SK-N-SH treated with all-trans-retinoic acid at 6 μM for 48 hours (cell line): ENCODE measurements at regions not wholly inside any gene's neighbourhood (a gene's known extent, or its start where the extent isn't known, plus 50 kb on each side); places are given as distances from the start of the nearest gene placed in this dataset.

ENCODE experiments used
- ATAC-seq: fragments of 200-7000 bp; cut with Tn5 transposase; 3 replicates; pipeline ENCODE4 v1.9.1; 2020; ENCODE audit warnings: mild to moderate bottlenecking, moderate library complexity
- ARNTL ChIP-seq: fragments of 450-650 bp; formaldehyde crosslinking; IDR thresholded peaks from 2 replicates; pipeline ENCODE4 v1.5.0; 2020; ENCODE audit warnings: low read depth, mild to moderate bottlenecking, moderate library complexity, borderline replicate concordance
- BACH2 ChIP-seq: fragments of 250-450 bp; sonication (Bioruptor Pico); IDR thresholded peaks from 2 replicates; pipeline ENCODE4 v1.9.0; 2021; ENCODE audit warnings: mild to moderate bottlenecking, borderline replicate concordance
- CREB5 ChIP-seq: fragments of 250-450 bp; sonication (Bioruptor Pico); IDR thresholded peaks from 2 replicates; pipeline ENCODE4 v1.5.1; 2020; ENCODE audit warnings: low read depth, mild to moderate bottlenecking, moderate library complexity
- CSDC2 ChIP-seq: fragments of 250-450 bp; sonication (Bioruptor Pico); IDR thresholded peaks from 2 replicates; pipeline ENCODE4 v1.5.0; 2020; ENCODE audit warnings: mild to moderate bottlenecking, moderate library complexity
- GLIS3 ChIP-seq: fragments of 250-450 bp; sonication (Bioruptor Pico); IDR thresholded peaks from 2 replicates; pipeline ENCODE4 v1.5.0; 2020; ENCODE audit warnings: mild to moderate bottlenecking, moderate library complexity
- OSR1 ChIP-seq: fragments of 250-450 bp; sonication (Bioruptor Pico); IDR thresholded peaks from 2 replicates; pipeline ENCODE4 v1.8.0; 2022; ENCODE audit warnings: moderate library complexity, mild to moderate bottlenecking, inconsistent platforms
- POU6F1 ChIP-seq: fragments of 250-450 bp; sonication (Bioruptor Pico); IDR thresholded peaks from 2 replicates; pipeline ENCODE4 v1.8.0; 2021; ENCODE audit warnings: low read depth, mild to moderate bottlenecking, moderate library complexity, borderline replicate concordance
- PPARA ChIP-seq: fragments of 250-450 bp; sonication (Bioruptor Pico); IDR thresholded peaks from 2 replicates; pipeline ENCODE4 v1.5.0; 2020; ENCODE audit warnings: mild to moderate bottlenecking, borderline replicate concordance
- RARB ChIP-seq: fragments of 250-450 bp; sonication (Bioruptor Pico); IDR thresholded peaks from 2 replicates; pipeline ENCODE4 v1.8.0; 2021; ENCODE audit warnings: mild to moderate bottlenecking, moderate library complexity
- SNAI2 ChIP-seq: fragments of 250-450 bp; sonication (Bioruptor Pico); IDR thresholded peaks from 2 replicates; pipeline ENCODE4 v1.5.0; 2020; ENCODE audit warnings: mild to moderate bottlenecking, moderate library complexity
- TCF4 ChIP-seq: fragments of 250-450 bp; sonication (Bioruptor Pico); IDR thresholded peaks from 2 replicates; pipeline ENCODE4 v1.8.0; 2021; ENCODE audit warnings: mild to moderate bottlenecking, moderate library complexity, borderline replicate concordance
- TOX ChIP-seq: fragments of 250-450 bp; sonication (Bioruptor Pico); IDR thresholded peaks from 2 replicates; pipeline ENCODE4 v1.8.0; 2021; ENCODE audit warnings: mild to moderate bottlenecking, moderate library complexity, borderline replicate concordance
- ZC3H10 ChIP-seq: fragments of 250-450 bp; sonication (Bioruptor Pico); IDR thresholded peaks from 2 replicates; pipeline ENCODE4 v1.5.1; 2021; ENCODE audit warnings: mild to moderate bottlenecking, moderate library complexity
- ZFP3 ChIP-seq: fragments of 250-450 bp; sonication (Bioruptor Pico); IDR thresholded peaks from 2 replicates; pipeline ENCODE4 v1.5.0; 2020; ENCODE audit warnings: mild to moderate bottlenecking, moderate library complexity
- ZNF565 ChIP-seq: fragments of 450-650 bp; formaldehyde crosslinking; conservative IDR thresholded peaks from 2 replicates; pipeline ENCODE4 v1.5.0; 2020; ENCODE audit warnings: low read depth, mild to moderate bottlenecking, moderate library complexity
- ZNF70 ChIP-seq: fragments of 450-650 bp; formaldehyde crosslinking; IDR thresholded peaks from 2 replicates; pipeline ENCODE4 v1.5.0; 2020; ENCODE audit warnings: mild to moderate bottlenecking, moderate library complexity
- ZNF8 ChIP-seq: fragments of 450-650 bp; formaldehyde crosslinking; IDR thresholded peaks from 2 replicates; pipeline ENCODE4 v1.5.0; 2020; ENCODE audit warnings: mild to moderate bottlenecking, moderate library complexity
- TF ChIP-seq, protein P1 (sequence below): fragments of 250-450 bp; sonication (Bioruptor Pico); IDR thresholded peaks from 2 replicates; pipeline ENCODE4 v1.8.0; 2020; ENCODE audit warnings: mild to moderate bottlenecking, moderate library complexity, borderline replicate concordance
- TF ChIP-seq, protein P2 (sequence below): fragments of 250-450 bp; sonication (Bioruptor Pico); IDR thresholded peaks from 2 replicates; pipeline ENCODE4 v1.5.0; 2020; ENCODE audit warnings: mild to moderate bottlenecking, moderate library complexity
- TF ChIP-seq, protein P3 (sequence below): fragments of 250-450 bp; sonication (Bioruptor Pico); IDR thresholded peaks from 2 replicates; pipeline ENCODE4 v1.5.1; 2021; ENCODE audit warnings: mild to moderate bottlenecking, moderate library complexity

GRCh38 chr4:184528713-184529112, 54.4 kb upstream of the IRF2 start (continued):
- TF ChIP-seq RARB (CRISPR knock-in tag) (no peak), CSDC2 (CRISPR knock-in tag) (no peak), GLIS3 (CRISPR knock-in tag) (no peak)
- TF ChIP-seq, protein P1, sequence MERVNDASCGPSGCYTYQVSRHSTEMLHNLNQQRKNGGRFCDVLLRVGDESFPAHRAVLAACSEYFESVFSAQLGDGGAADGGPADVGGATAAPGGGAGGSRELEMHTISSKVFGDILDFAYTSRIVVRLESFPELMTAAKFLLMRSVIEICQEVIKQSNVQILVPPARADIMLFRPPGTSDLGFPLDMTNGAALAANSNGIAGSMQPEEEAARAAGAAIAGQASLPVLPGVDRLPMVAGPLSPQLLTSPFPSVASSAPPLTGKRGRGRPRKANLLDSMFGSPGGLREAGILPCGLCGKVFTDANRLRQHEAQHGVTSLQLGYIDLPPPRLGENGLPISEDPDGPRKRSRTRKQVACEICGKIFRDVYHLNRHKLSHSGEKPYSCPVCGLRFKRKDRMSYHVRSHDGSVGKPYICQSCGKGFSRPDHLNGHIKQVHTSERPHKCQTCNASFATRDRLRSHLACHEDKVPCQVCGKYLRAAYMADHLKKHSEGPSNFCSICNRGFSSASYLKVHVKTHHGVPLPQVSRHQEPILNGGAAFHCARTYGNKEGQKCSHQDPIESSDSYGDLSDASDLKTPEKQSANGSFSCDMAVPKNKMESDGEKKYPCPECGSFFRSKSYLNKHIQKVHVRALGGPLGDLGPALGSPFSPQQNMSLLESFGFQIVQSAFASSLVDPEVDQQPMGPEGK (CRISPR knock-in tag): no peak
- TF ChIP-seq, all 23 proteins: peak for 0

- no peak for TF ChIP-seq TOX (CRISPR knock-in tag)
- TF ChIP-seq, protein P1 (CRISPR knock-in tag): no peak
- no peak for TF ChIP-seq ZFP3 (CRISPR knock-in tag)
- no peak for TF ChIP-seq CSDC2 (CRISPR knock-in tag)
- TF ChIP-seq RARB (CRISPR knock-in tag): no peak
- TF ChIP-seq BACH2 (CRISPR knock-in tag): no peak
- TF ChIP-seq ZNF70: no peak
- no peak for TF ChIP-seq CREB5
- TF ChIP-seq SNAI2: no peak
- no peak for TF ChIP-seq OSR1 (CRISPR knock-in tag)
- no peak for TF ChIP-seq TCF4 (CRISPR knock-in tag)
- TF ChIP-seq ZNF565: no peak
- ATAC-seq: no peak
Observed at GRCh38 chr4:184528051-184528450, 53.7 kb upstream of the IRF2 start.

DNA sequence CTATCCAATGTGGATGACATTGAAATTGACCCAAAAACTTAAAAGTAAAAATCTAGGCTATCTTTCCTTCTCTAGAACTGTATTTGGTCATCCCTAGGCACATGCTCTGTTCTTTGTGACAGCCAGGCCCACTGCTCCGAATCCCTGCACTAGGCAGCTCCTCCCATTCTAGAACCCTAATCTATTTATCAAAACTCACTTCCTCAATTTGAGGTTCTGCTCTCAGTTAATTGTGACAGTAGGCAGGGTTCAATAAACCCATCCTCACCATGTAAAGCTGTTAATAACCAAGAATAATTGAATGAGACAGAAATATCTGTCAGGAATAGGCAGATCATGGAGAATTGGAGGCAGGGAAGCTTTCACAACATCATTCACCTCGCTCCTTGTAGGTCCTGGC, 51.9 kb upstream of the IRF2 start:
- TF ChIP-seq PPARA (CRISPR knock-in tag) (no peak), POU6F1 (CRISPR knock-in tag) (no peak), CSDC2 (CRISPR knock-in tag) (no peak), BACH2 (CRISPR knock-in tag) (no peak), ZFP3 (CRISPR knock-in tag) (no peak), ZNF70 (no peak), CREB5 (no peak), ZC3H10 (CRISPR knock-in tag) (no peak), GLIS3 (CRISPR knock-in tag) (no peak), ZNF8 (CRISPR knock-in tag) (no peak), RARB (CRISPR knock-in tag) (no peak), SNAI2 (no peak), ARNTL (no peak), OSR1 (CRISPR knock-in tag) (no peak)
- TF ChIP-seq, protein P2, sequence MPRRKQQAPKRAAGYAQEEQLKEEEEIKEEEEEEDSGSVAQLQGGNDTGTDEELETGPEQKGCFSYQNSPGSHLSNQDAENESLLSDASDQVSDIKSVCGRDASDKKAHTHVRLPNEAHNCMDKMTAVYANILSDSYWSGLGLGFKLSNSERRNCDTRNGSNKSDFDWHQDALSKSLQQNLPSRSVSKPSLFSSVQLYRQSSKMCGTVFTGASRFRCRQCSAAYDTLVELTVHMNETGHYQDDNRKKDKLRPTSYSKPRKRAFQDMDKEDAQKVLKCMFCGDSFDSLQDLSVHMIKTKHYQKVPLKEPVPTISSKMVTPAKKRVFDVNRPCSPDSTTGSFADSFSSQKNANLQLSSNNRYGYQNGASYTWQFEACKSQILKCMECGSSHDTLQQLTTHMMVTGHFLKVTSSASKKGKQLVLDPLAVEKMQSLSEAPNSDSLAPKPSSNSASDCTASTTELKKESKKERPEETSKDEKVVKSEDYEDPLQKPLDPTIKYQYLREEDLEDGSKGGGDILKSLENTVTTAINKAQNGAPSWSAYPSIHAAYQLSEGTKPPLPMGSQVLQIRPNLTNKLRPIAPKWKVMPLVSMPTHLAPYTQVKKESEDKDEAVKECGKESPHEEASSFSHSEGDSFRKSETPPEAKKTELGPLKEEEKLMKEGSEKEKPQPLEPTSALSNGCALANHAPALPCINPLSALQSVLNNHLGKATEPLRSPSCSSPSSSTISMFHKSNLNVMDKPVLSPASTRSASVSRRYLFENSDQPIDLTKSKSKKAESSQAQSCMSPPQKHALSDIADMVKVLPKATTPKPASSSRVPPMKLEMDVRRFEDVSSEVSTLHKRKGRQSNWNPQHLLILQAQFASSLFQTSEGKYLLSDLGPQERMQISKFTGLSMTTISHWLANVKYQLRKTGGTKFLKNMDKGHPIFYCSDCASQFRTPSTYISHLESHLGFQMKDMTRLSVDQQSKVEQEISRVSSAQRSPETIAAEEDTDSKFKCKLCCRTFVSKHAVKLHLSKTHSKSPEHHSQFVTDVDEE (CRISPR knock-in tag): no peak
- TF ChIP-seq, protein P3, sequence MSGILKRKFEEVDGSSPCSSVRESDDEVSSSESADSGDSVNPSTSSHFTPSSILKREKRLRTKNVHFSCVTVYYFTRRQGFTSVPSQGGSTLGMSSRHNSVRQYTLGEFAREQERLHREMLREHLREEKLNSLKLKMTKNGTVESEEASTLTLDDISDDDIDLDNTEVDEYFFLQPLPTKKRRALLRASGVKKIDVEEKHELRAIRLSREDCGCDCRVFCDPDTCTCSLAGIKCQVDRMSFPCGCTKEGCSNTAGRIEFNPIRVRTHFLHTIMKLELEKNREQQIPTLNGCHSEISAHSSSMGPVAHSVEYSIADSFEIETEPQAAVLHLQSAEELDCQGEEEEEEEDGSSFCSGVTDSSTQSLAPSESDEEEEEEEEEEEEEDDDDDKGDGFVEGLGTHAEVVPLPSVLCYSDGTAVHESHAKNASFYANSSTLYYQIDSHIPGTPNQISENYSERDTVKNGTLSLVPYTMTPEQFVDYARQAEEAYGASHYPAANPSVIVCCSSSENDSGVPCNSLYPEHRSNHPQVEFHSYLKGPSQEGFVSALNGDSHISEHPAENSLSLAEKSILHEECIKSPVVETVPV (CRISPR knock-in tag): no peak
- ATAC-seq: no peak
